Mesothelial cell of epicardium (in vitro differentiated cells): ENCODE measurements at regions not wholly inside any gene's neighbourhood (a gene's known extent, or its start where the extent isn't known, plus 50 kb on each side); places are given as distances from the start of the nearest gene placed in this dataset.

Experiments
- DNase-seq, 2 experiments: peaks; one replicate each; pipeline ENCODE4 v3.0.0; 2021; ENCODE audit warnings: low spot score in 2 of 2; ENCODE audit not compliant: unreplicated experiment in 2 of 2
- H3K27ac Mint-ChIP-seq: 2 replicates; pipeline ENCODE4 v1.8.0; 2021; ENCODE audit warnings: mixed read lengths
- H3K27me3 Mint-ChIP-seq: 2 replicates; pipeline ENCODE4 v1.8.0; 2021; ENCODE audit warnings: low read depth, mixed read lengths
- H3K36me3 Mint-ChIP-seq: 2 replicates; pipeline ENCODE4 v1.8.0; 2021; ENCODE audit warnings: mixed read lengths
- H3K4me1 Mint-ChIP-seq: 2 replicates; pipeline ENCODE4 v1.8.0; 2021; ENCODE audit warnings: mixed read lengths
- H3K4me3 Mint-ChIP-seq: 2 replicates; pipeline ENCODE4 v1.8.0; 2021; ENCODE audit warnings: mild to moderate bottlenecking, moderate library complexity, mixed read lengths
- H3K9me3 Mint-ChIP-seq: 2 replicates; pipeline ENCODE4 v1.8.0; 2021; ENCODE audit warnings: mixed read lengths
- TF ChIP-seq, protein P1 (sequence below): fragments of 200-600 bp; sonication (generic); IDR thresholded peaks from one replicate; pipeline ENCODE4 v1.5.0; 2021; ENCODE audit warnings: antibody characterized with exemption; ENCODE audit not compliant: unreplicated experiment

DNA sequence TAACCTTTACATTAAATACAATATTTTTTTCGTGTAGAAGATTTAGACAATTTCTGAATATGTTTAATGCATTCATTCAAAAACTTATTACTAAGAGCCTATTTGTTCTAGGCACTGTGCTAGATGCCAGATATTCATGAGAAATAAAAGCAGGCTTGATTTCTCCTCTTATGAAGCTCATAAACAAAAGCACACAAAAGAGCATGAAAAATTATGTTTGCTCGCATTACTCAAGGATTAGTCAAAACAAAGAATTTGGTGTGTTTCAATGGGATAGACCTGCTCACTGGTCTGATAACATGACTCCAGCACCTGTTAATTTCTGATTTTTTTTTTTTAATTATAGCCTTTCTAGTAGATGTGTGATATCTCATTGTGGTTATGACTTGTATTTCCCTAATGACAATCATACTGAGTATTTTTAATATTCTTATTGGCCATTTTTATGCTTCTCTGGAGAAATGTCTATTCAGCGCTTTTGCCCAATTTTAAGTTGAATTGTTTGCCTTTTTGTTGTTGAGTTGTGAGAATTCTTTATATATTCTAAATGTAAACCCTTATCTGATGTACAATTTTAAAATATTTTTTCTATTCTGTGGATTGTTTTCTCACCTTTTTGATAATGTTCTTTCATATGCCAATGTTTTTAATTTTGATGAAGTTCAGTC is 382.3 kb upstream of the ADGRL4 start:
- H3K27me3 Mint-ChIP-seq = peaks cover 4% of the 10 kb centered on the region
- H3K27ac Mint-ChIP-seq = no peak overlapping the region
- no peak overlapping the region for H3K4me3 Mint-ChIP-seq
- peaks cover 4% of the 10 kb centered on the region for H3K9me3 Mint-ChIP-seq
- H3K36me3 Mint-ChIP-seq = no peaks in the 10 kb centered on the region
- TF ChIP-seq, protein P1, sequence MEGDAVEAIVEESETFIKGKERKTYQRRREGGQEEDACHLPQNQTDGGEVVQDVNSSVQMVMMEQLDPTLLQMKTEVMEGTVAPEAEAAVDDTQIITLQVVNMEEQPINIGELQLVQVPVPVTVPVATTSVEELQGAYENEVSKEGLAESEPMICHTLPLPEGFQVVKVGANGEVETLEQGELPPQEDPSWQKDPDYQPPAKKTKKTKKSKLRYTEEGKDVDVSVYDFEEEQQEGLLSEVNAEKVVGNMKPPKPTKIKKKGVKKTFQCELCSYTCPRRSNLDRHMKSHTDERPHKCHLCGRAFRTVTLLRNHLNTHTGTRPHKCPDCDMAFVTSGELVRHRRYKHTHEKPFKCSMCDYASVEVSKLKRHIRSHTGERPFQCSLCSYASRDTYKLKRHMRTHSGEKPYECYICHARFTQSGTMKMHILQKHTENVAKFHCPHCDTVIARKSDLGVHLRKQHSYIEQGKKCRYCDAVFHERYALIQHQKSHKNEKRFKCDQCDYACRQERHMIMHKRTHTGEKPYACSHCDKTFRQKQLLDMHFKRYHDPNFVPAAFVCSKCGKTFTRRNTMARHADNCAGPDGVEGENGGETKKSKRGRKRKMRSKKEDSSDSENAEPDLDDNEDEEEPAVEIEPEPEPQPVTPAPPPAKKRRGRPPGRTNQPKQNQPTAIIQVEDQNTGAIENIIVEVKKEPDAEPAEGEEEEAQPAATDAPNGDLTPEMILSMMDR = no peak
- no peak for DNase-seq
- peaks cover 12% of the 10 kb centered on the region for H3K4me1 Mint-ChIP-seq

DNA sequence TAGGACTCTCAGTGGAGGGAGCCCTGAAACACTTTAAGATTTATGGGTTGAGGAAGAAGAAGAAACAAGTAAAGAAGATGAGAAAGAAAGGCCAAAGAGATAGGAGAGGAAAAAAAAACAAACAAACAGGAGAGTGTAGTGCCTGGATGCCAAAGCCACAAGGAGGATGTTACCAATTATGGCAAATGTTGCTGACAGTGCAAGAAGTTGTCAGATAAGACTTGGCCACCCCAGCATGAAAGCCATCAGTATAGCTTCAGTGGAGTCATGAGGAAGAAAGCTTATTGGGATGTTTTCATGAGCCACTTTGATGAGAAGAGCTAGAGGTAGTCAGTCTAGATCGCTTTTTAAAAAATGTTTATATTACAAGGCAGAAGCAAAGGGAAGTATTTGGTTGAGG is 380.2 kb upstream of the ADGRL4 start:
- Mint-ChIP-seq H3K27me3 (peaks cover 2% of the 10 kb centered on the region), H3K36me3 (no peaks in the 10 kb centered on the region), H3K4me3 (no peak overlapping the region), H3K9me3 (peaks cover 4% of the 10 kb centered on the region), H3K4me1 (peaks cover 2% of the 10 kb centered on the region), H3K27ac (no peak overlapping the region)
- DNase-seq = no peak
- TF ChIP-seq, protein P1 = no peak

DNA sequence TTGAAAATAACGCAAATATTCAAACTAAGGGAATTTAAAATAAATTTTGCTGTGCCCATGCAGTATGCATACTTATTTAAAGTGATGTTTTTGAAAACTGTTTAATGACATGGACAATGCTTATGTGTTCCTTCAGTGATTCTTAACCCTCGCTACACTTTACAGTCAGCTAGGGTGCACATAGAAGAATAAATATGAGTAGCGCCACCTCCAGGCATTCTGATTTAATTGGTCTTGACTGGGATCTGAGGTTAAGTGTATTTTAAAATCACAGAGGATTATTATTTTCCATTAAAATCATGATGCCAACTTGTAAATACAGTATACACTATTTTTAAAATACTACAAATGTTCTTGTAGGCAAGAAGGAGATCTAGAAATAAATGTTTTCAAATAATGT is 373.5 kb upstream of the ADGRL4 start:
- H3K36me3 Mint-ChIP-seq = no peaks in the 10 kb centered on the region
- TF ChIP-seq, protein P1 = no peak
- DNase-seq = no peak
- H3K4me3 Mint-ChIP-seq = no peak overlapping the region
- no peak overlapping the region for H3K27ac Mint-ChIP-seq
- peaks cover 3% of the 10 kb centered on the region for H3K9me3 Mint-ChIP-seq
- H3K4me1 Mint-ChIP-seq = peaks cover 6% of the 10 kb centered on the region
- no peaks in the 10 kb centered on the region for H3K27me3 Mint-ChIP-seq

DNA sequence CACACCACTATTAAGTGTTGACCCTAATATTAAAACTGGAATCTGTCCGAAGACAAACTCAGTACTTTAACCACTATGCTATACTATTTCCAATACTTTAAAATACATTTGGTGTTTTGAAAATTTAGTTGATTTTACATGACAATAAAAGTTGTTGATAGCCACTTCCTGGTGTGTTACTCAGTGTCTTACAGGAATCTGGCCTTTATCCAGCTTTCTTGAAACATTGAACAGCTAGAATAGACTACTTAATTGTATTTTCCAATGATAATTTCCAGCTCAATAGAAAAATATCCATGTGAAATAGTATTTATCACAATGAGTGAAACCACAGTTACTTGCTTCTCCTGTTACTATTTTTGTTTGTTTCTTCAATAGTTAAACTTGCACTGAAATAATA is 369.6 kb upstream of the ADGRL4 start:
- no peak for DNase-seq
- TF ChIP-seq, protein P1 = no peak
- H3K4me1 Mint-ChIP-seq = peaks cover 7% of the 10 kb centered on the region
- H3K4me3 Mint-ChIP-seq = no peak overlapping the region
- peaks cover 10% of the 10 kb centered on the region for H3K9me3 Mint-ChIP-seq
- no peaks in the 10 kb centered on the region for H3K36me3 Mint-ChIP-seq
- no peaks in the 10 kb centered on the region for H3K27me3 Mint-ChIP-seq
- no peak overlapping the region for H3K27ac Mint-ChIP-seq

DNA sequence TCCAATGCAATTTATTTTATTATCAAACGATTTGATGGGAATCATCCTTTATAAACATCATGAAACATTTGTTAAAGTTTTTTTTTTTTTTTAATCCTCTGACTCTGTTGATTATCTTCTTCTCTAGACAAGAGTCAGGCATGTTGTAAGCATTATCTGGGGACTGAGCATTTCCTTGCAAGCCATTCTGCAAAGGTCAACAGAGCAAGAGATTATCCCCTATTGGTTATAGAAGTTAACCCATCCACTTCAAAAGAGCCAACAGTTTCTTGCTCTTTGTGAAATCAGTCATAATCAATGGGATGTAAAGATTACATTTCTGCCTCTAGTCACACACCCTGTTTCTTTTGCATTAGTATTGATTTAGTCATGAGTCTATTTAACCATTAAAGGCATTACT is 368.8 kb upstream of the ADGRL4 start:
- H3K27me3 Mint-ChIP-seq = no peaks in the 10 kb centered on the region
- peaks cover 10% of the 10 kb centered on the region for H3K9me3 Mint-ChIP-seq
- no peak overlapping the region for H3K27ac Mint-ChIP-seq
- peaks cover 11% of the 10 kb centered on the region for H3K4me1 Mint-ChIP-seq
- DNase-seq = no peak
- no peak overlapping the region for H3K4me3 Mint-ChIP-seq
- H3K36me3 Mint-ChIP-seq = no peaks in the 10 kb centered on the region
- TF ChIP-seq, protein P1 = no peak

DNA sequence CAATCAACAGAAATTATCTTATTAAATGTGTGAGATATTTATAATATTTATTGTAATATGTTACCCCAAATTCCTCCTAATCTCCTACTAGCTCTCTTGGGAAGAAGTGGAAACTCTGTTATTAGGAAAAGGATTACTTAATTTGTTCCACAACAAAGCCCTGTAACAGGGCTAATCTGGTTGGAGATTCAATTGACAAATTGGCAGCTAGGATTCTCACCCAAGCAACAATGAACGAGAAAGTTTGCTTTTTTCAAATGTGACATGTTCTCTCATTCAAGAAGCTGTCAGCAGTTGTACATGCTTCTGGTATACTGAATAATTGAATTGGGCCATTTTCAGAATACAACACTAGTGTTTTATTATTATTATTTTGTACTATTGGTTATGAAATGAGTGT is 367.9 kb upstream of the ADGRL4 start:
- Mint-ChIP-seq H3K9me3 (peaks cover 10% of the 10 kb centered on the region), H3K27ac (no peak overlapping the region), H3K36me3 (no peaks in the 10 kb centered on the region), H3K4me3 (no peak overlapping the region), H3K27me3 (no peaks in the 10 kb centered on the region), H3K4me1 (peaks cover 11% of the 10 kb centered on the region)
- no peak for DNase-seq
- TF ChIP-seq, protein P1 = no peak
